ENCODE measurements at regions not wholly inside any gene's neighbourhood (a gene's known extent, or its start where the extent isn't known, plus 50 kb on each side); places are given as distances from the start of the nearest gene placed in this dataset.

DNA sequence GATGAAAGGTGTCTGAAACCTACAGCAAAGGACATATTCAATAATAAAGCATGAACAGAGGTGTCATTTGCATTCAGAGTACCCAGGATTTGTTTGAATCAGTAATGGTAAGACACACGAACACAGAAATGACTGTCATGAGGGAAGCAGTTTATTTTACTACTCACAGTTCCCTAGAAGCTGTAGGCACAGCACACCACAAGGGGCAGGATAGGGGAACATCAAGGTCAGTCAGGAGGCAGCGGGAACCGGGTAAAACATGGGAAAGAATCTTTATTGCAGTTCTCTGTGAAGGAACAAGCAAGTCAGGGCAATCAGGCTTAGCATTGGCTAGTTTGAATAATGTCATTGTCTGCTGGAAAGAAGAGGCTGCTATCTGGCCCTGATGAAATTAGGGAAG is 70.2 kb upstream of the PDSS1 start (continued):
- TF ChIP-seq EZH2 (IDR thresholded peaks at IDR 0.05; ENCODE audit: borderline replicate concordance, control insufficient read depth, low read depth, low read length): no peak
- TF ChIP-seq CBX3 (IDR thresholded peaks at IDR 0.05; ENCODE audit: borderline replicate concordance, low read depth): no peak

GRCh38 chr10:26628395-26628794 is 69.1 kb upstream of the PDSS1 start:
- no peak overlapping the region for H3K4me2 ChIP-seq (ENCODE audit: control insufficient read depth, insufficient read depth)
- H3K4me3 ChIP-seq: no peak overlapping the region
- ChIA-PET RAD21 (ENCODE audit: unreplicated experiment) (interaction anchor here (0.7 kb wide), 1 partner anchor 70 kb away, joined by 3 read pairs; no protein-coding TSS in a partner anchor), SMC1A (ENCODE audit: uncharacterized antibody, unreplicated experiment) (interaction anchor here (0.6 kb wide), 1 partner anchor 956 kb away, joined by 3 read pairs; no protein-coding TSS in a partner anchor), CTCF (interaction anchor here (1.0 kb wide), 1 partner anchor 293 kb away, joined by 5 read pairs; no protein-coding TSS in a partner anchor), POLR2A (no interaction called here)
- no peaks in the 10 kb centered on the region for H3K4me1 ChIP-seq (ENCODE audit: control insufficient read depth, insufficient read depth, low read length)
- 2% methylated on average over 2 of the region's 2 CpGs for WGBS (ENCODE audit: insufficient coverage, insufficient replicate concordance, low lambda C conversion rate, missing lambda C conversion rate)
- BruUV-seq (replicated peaks): no TSS peak
- peaks cover 0 to 2% of the 10 kb centered on the region in 2 experiments; a peak in 1 of 4 replicates for H3K27me3 ChIP-seq (replicated peaks in 1 of 2; ENCODE audit: control insufficient read depth in 2 of 2, insufficient read depth in 2 of 2, low read length in 1 of 2)
- H4K20me1 ChIP-seq (ENCODE audit: control insufficient read depth, insufficient read depth): no peaks in the 10 kb centered on the region
- no peaks in the 10 kb centered on the region for H3K36me3 ChIP-seq (ENCODE audit: control insufficient read depth in 2 of 2, insufficient read depth in 2 of 2, low read length in 1 of 2)
- FAIRE-seq (no peak), DNase-seq (ENCODE audit: low read depth, low spot score) (no peak), ATAC-seq (peak; percentile 89)
- no peak overlapping the region for H2AFZ ChIP-seq (ENCODE audit: control insufficient read depth, low read depth, low read length)
- TF ChIP-seq NFIC (IDR thresholded peaks at IDR 0.05; ENCODE audit: low read depth, low read length) (0 out of 2 replicates have a peak, but pooled peaks have one; percentile 33), PRDM15 (CRISPR knock-in tag; IDR thresholded peaks at IDR 0.05) (no peak), GABPA (IDR thresholded peaks at IDR 0.05; ENCODE audit: low read depth) (no peak), ZNF384 (IDR thresholded peaks at IDR 0.05; ENCODE audit: borderline replicate concordance, low read depth, low read length) (peak; percentile 54; the same call in 1 of the 2 replicates), RUNX3 (IDR thresholded peaks at IDR 0.05; ENCODE audit: low read length) (peak; percentile 58), JUNB (IDR thresholded peaks at IDR 0.05) (peak; percentile 69), RAD51 (IDR thresholded peaks at IDR 0.05) (0 out of 2 replicates have a peak, but pooled peaks have one; percentile 38), SPI1 (IDR thresholded peaks at IDR 0.05; ENCODE audit: borderline replicate concordance, insufficient read depth, low read depth, low read length) (peak; percentile 80), IRF4 (IDR thresholded peaks at IDR 0.05; ENCODE audit: low read depth, low read length) (0 out of 2 replicates have a peak, but pooled peaks have one; percentile 12)
- TF ChIP-seq, protein P1, sequence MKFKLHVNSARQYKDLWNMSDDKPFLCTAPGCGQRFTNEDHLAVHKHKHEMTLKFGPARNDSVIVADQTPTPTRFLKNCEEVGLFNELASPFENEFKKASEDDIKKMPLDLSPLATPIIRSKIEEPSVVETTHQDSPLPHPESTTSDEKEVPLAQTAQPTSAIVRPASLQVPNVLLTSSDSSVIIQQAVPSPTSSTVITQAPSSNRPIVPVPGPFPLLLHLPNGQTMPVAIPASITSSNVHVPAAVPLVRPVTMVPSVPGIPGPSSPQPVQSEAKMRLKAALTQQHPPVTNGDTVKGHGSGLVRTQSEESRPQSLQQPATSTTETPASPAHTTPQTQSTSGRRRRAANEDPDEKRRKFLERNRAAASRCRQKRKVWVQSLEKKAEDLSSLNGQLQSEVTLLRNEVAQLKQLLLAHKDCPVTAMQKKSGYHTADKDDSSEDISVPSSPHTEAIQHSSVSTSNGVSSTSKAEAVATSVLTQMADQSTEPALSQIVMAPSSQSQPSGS (IDR thresholded peaks at IDR 0.05; ENCODE audit: low read length): 0 out of 2 replicates have a peak, but pooled peaks have one; percentile 43
- TF ChIP-seq, protein P2, sequence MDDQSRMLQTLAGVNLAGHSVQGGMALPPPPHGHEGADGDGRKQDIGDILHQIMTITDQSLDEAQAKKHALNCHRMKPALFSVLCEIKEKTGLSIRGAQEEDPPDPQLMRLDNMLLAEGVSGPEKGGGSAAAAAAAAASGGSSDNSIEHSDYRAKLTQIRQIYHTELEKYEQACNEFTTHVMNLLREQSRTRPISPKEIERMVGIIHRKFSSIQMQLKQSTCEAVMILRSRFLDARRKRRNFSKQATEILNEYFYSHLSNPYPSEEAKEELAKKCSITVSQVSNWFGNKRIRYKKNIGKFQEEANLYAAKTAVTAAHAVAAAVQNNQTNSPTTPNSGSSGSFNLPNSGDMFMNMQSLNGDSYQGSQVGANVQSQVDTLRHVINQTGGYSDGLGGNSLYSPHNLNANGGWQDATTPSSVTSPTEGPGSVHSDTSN (IDR thresholded peaks at IDR 0.05; ENCODE audit: insufficient replicate concordance, low read depth, low read length): no peak
- no peaks in the 10 kb centered on the region for H3K79me2 ChIP-seq (ENCODE audit: control insufficient read depth, insufficient read depth, low read length)
- no peaks in the 10 kb centered on the region for H3K9me3 ChIP-seq (replicated peaks; ENCODE audit: control insufficient read depth, insufficient read depth, low read length)
- H3K9ac ChIP-seq (ENCODE audit: control insufficient read depth, insufficient read depth, low read length): no peak overlapping the region
- in situ Hi-C loops (cut with MboI) (loop anchor here (10.0 kb wide), 1 partner anchor 696 kb away; no protein-coding TSS in a partner anchor), intact Hi-C loops (cut with micrococcal nuclease; ENCODE audit: unreplicated experiment) (loop anchor here (5.0 kb wide), 1 partner anchor 694 kb away; no protein-coding TSS in a partner anchor)
- no peak overlapping the region for H3K27ac ChIP-seq (ENCODE audit: control insufficient read depth, insufficient read depth)

Measured in GM12878 (cell line).